ENCODE measurements at regions not wholly inside any gene's neighbourhood (a gene's known extent, or its start where the extent isn't known, plus 50 kb on each side); places are given as distances from the start of the nearest gene placed in this dataset.

GRCh38 chr5:101838435-101838834 is 457.6 kb downstream of the SLCO4C1 start:
- TF ChIP-seq CTCF (conservative IDR thresholded peaks at IDR 0.05; ENCODE audit: low read depth, low read length) (no peak), EZH2 (IDR thresholded peaks at IDR 0.05; ENCODE audit: borderline replicate concordance, low read depth, low read length, poor library complexity, severe bottlenecking) (no peak)

Data from A673 (cell line).